ENCODE measurements at regions not wholly inside any gene's neighbourhood (a gene's known extent, or its start where the extent isn't known, plus 50 kb on each side); places are given as distances from the start of the nearest gene placed in this dataset.
A peak's percentile ranks its signal among the peaks of the same experiment; 100 is the strongest.
"Not testable (repeated sequence)": the region's sequence is repeated elsewhere in the genome, so short reads cannot be mapped to it uniquely, and the experiment has no call there.

- no peak for DNase-seq (ENCODE audit: low read depth)
These were observed 167.6 kb upstream of the WWC1 start for GRCh38 chr5:168123631-168124528.

- no peak for DNase-seq (ENCODE audit: low read depth)
These were observed 165.8 kb upstream of the WWC1 start for GRCh38 chr5:168125445-168126199.

GRCh38 chr5:168126606-168127005 lies 164.8 kb upstream of the WWC1 start:
- DNase-seq (ENCODE audit: low read depth) = no peak

GRCh38 chr5:168128111-168128510 lies 163.3 kb upstream of the WWC1 start:
- DNase-seq (ENCODE audit: low read depth) = no peak

- DNase-seq (ENCODE audit: low read depth) = peak; percentile 4
These were observed 162.9 kb upstream of the WWC1 start for GRCh38 chr5:168128557-168128956.

- DNase-seq (ENCODE audit: low read depth) = no peak
These were observed 159.9 kb upstream of the WWC1 start for GRCh38 chr5:168131519-168131918.

GRCh38 chr5:168132241-168132641 lies 159.2 kb upstream of the WWC1 start:
- no peak for DNase-seq (ENCODE audit: low read depth)

- DNase-seq (ENCODE audit: low read depth) = no peak
These were observed 155.5 kb upstream of the WWC1 start for GRCh38 chr5:168135897-168136296.

GRCh38 chr5:168136340-168136739 lies 155.1 kb upstream of the WWC1 start:
- no peak for DNase-seq (ENCODE audit: low read depth)

- no peak for DNase-seq (ENCODE audit: low read depth)
These were observed 154.2 kb upstream of the WWC1 start for GRCh38 chr5:168137265-168137664.

GRCh38 chr5:168140241-168140640 lies 151.2 kb upstream of the WWC1 start:
- no peak for DNase-seq (ENCODE audit: low read depth)

- DNase-seq (ENCODE audit: low read depth) = no peak
These were observed 149.0 kb upstream of the WWC1 start for GRCh38 chr5:168142402-168142801.

- DNase-seq (ENCODE audit: low read depth) = not testable (repeated sequence)
These were observed 147.9 kb upstream of the WWC1 start for GRCh38 chr5:168143521-168143920.

GRCh38 chr5:168147106-168147505 lies 144.3 kb upstream of the WWC1 start:
- no peak for DNase-seq (ENCODE audit: low read depth)

GRCh38 chr5:168147568-168148360 lies 143.7 kb upstream of the WWC1 start:
- DNase-seq (ENCODE audit: low read depth) = no peak

GRCh38 chr5:168151041-168151440 lies 140.4 kb upstream of the WWC1 start:
- DNase-seq (ENCODE audit: low read depth) = no peak

- DNase-seq (ENCODE audit: low read depth) = no peak
These were observed 138.8 kb upstream of the WWC1 start for GRCh38 chr5:168152660-168153059.

GRCh38 chr5:168153263-168153875 lies 138.1 kb upstream of the WWC1 start:
- no peak for DNase-seq (ENCODE audit: low read depth)

GRCh38 chr5:168153876-168154270 lies 137.6 kb upstream of the WWC1 start:
- DNase-seq (ENCODE audit: low read depth) = no peak

- no peak for DNase-seq (ENCODE audit: low read depth)
These were observed 135.9 kb upstream of the WWC1 start for GRCh38 chr5:168155585-168155984.

- DNase-seq (ENCODE audit: low read depth) = no peak
These were observed 135.3 kb upstream of the WWC1 start for GRCh38 chr5:168156170-168156569.

- DNase-seq (ENCODE audit: low read depth) = no peak
These were observed 134.3 kb upstream of the WWC1 start for GRCh38 chr5:168157141-168157540.

Measured in LHCN-M2 (cell line).